Mammary epithelial cell (primary cell): ENCODE measurements at regions not wholly inside any gene's neighbourhood (a gene's known extent, or its start where the extent isn't known, plus 50 kb on each side); places are given as distances from the start of the nearest gene placed in this dataset.
"Not testable (repeated sequence)": the region's sequence is repeated elsewhere in the genome, so short reads cannot be mapped to it uniquely, and the experiment has no call there.

Source experiments
- EZH2 ChIP-seq: IDR thresholded peaks from 2 replicates; pipeline ENCODE4 v1.6.1; 2012; ENCODE audit warnings: low read length, inconsistent platforms, borderline replicate concordance
- TF ChIP-seq, protein P1 (sequence below), 2 donors: IDR thresholded peaks in 1 of 2; conservative IDR thresholded peaks in 1 of 2; 2 replicates each; pipeline ENCODE4 v1.5.1; 2011 to 2012; ENCODE audit warnings: inconsistent platforms in 2 of 2, low read length in 2 of 2, mild to moderate bottlenecking in 2 of 2, control low read depth in 1 of 2, low read depth in 1 of 2; ENCODE audit not compliant: insufficient read depth in 1 of 2; ENCODE audit errors: extremely low read depth in 1 of 2

DNA sequence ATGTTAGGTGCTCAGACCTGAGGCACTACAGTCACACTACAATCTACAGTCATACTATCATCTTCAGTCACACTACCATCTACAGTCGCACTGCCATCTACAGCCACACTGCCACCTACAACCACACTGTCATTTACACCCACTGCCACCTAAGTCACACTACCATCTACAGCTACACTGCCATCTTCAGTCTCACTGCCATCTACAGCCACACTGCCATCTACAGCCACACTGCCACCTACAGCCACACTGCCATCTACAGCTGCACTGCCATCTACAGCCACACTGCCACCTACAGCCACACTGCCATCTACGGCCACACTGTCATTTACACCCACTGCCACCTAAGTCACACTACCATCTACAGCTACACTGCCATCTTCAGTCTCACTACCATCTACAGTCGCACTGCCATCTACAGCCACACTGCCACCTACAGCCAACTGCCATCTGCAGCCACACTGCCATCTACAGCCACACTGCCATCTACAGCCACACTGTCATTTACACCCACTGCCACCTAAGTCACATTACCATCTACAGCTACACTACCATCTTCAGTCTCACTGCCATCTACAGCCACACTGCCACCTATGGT, 155.2 kb upstream of the AFDN start:
- TF ChIP-seq, protein P1, sequence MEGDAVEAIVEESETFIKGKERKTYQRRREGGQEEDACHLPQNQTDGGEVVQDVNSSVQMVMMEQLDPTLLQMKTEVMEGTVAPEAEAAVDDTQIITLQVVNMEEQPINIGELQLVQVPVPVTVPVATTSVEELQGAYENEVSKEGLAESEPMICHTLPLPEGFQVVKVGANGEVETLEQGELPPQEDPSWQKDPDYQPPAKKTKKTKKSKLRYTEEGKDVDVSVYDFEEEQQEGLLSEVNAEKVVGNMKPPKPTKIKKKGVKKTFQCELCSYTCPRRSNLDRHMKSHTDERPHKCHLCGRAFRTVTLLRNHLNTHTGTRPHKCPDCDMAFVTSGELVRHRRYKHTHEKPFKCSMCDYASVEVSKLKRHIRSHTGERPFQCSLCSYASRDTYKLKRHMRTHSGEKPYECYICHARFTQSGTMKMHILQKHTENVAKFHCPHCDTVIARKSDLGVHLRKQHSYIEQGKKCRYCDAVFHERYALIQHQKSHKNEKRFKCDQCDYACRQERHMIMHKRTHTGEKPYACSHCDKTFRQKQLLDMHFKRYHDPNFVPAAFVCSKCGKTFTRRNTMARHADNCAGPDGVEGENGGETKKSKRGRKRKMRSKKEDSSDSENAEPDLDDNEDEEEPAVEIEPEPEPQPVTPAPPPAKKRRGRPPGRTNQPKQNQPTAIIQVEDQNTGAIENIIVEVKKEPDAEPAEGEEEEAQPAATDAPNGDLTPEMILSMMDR (conservative IDR thresholded peaks at IDR 0.05 in 1 of 2, IDR thresholded peaks at IDR 0.05 in 1 of 2; ENCODE audit: extremely low read depth in 1 of 2, insufficient read depth in 1 of 2, low read depth in 1 of 2, low read length in 2 of 2), result not testable (repeated sequence)
- not testable (repeated sequence) for TF ChIP-seq EZH2
